ENCODE measurements at regions not wholly inside any gene's neighbourhood (a gene's known extent, or its start where the extent isn't known, plus 50 kb on each side); places are given as distances from the start of the nearest gene placed in this dataset.
A peak's percentile ranks its signal among the peaks of the same experiment; 100 is the strongest.

- ATAC-seq (ENCODE audit: poor library complexity), result no peak
- DNase-seq, result no peak
- intact Hi-C loops (cut with DNase I), result loop anchor here (10.0 kb wide), 1 partner anchor 90 kb away; no protein-coding TSS in a partner anchor
Observed at GRCh38 chr10:10915215-10915614, 102.5 kb upstream of the CELF2 start.

DNA sequence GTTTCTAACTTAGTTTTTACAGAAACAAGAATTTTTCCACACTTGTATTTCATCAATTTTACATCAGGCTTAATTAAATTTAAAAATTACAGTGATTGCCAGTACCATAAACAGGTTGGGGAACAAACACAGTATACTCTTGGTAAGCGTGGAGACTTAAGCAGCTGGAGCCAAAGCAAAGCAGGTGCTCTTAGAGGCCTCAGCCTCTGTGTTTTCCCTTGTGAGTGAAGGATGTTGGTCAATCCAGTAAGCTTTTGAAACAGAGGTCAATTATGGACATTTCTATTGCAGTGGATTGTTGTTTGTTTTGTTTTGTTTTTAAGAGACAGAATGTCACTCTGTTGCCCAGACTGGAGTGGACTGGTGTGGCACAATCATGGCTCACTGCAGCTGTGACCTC is 100.6 kb upstream of the CELF2 start:
- intact Hi-C loops (cut with DNase I), result loop anchor here (10.0 kb wide), 1 partner anchor 92 kb away; no protein-coding TSS in a partner anchor
- ATAC-seq (ENCODE audit: poor library complexity) (no peak), DNase-seq (no peak)

- ATAC-seq (ENCODE audit: poor library complexity) (no peak), DNase-seq (no peak)
- intact Hi-C loops (cut with DNase I), result loop anchor here (10.0 kb wide), 1 partner anchor 95 kb away; no protein-coding TSS in a partner anchor
Observed at GRCh38 chr10:10919976-10920375, 97.7 kb upstream of the CELF2 start.

DNA sequence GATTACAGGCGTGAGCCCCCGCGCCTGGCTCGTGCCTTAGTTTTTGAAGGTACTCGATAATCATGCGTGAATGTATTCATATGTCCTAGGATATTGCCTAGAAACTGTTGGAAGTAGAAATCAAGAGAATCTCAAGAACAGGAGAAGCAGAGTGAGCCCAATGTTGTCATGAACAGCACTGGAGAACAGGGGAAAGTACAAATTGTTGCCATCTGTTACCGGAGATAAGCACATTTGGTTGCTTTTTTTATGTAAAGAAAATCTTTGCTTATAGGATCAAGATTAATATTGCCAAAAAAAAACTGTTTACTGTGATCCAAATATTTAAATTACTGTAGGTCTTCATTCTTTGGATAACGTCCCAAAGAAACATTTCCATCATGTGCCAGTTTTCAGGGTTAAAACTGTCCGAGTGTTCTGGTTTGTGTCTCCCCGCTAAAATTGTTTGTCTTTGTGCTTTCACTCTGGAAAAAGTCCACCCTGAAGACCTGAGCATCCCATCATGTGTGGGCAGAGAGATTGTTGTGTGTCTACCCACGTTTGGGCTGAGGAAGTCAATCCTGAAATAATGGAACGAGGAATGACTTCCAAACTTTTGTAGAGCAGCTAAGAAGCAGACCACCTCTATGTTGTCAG is 95.7 kb upstream of the CELF2 start:
- no peak for DNase-seq
- ATAC-seq (ENCODE audit: poor library complexity), result no peak
- intact Hi-C loops (cut with DNase I), result no loop called here

DNA sequence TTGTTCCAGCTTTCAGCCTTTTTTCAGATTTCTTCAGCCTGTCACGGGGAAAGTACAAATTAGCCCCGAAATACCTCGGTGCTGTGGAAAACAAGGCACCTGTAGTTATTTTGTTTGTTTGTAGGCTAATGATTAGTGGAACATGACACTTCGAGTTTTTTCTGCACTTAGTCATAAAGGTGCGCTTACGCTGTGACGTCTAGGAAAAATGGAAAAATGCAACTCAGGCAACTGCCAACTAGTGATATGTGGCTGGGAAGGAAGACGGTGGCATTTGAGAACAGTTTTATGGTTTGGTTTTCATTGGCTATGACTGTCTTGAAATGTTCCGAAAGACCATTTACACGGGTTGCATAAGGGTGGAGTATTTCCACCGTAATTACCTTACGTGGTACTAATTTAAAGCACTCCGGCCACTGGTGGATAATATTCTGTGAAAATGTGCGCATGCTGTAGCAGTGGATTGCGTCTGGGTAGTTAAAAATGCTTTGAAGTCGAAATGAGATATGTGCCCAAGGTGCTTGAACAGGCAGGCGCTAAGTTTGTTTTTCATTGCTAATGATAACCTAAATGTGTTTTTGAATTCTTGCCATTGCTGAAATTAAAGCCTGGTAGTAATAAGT is 94.5 kb upstream of the CELF2 start:
- ATAC-seq (ENCODE audit: poor library complexity) (peak; percentile 65), DNase-seq (no peak)
- intact Hi-C loops (cut with DNase I), result no loop called here

GRCh38 chr10:10925667-10926066 is 92.0 kb upstream of the CELF2 start:
- ATAC-seq (ENCODE audit: poor library complexity) (no peak), DNase-seq (no peak)
- intact Hi-C loops (cut with DNase I), result no loop called here

- no peak for DNase-seq
Observed at GRCh38 chr10:10927608-10928007, 90.1 kb upstream of the CELF2 start.

DNA sequence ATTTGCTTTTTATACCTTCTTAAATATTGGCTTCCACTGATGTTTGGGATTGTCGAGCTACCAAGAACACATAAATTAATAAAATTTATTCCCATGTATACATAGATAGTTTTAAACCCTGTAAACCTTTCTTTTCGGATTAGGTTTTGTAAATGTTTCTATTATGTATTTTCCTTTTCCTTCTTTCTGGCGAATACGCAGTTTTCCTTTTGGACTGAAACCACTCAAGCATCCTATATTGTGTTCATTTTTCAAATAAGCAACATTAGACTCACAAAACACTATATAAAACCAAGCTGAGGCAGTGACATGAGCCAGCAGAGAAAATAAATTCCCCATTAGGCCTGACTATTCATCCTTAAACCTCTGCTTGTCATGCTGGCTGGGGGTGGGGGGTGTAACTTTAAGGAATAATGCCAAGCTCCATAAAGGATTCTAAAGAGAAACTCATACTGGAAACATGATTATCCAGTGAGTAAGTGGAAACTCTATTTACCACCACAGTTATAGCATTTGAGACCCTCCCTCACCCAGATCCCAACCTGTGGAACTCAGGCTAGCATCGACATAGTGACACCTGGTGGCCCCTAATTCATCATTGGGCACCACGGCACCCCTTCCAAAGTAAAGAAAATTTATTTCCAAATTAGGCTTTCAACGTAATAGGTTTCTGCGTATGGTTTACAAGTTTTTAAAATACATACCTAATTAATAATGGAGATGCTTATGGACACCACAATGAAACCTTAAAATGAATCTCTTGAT is 86.5 kb upstream of the CELF2 start:
- intact Hi-C loops (cut with DNase I), result no loop called here

More at GRCh38 chr10:10927608-10928007, 90.1 kb upstream of the CELF2 start:
- intact Hi-C loops (cut with DNase I), result no loop called here
- no peak for ATAC-seq (ENCODE audit: poor library complexity)

GRCh38 chr10:10935032-10935431 is 82.6 kb upstream of the CELF2 start:
- intact Hi-C loops (cut with DNase I), result no loop called here
- ATAC-seq (ENCODE audit: poor library complexity) (no peak), DNase-seq (no peak)

More for the DNA sequence above, 86.5 kb upstream of the CELF2 start:
- ATAC-seq (ENCODE audit: poor library complexity), result no peak
- DNase-seq, result no peak

DNA sequence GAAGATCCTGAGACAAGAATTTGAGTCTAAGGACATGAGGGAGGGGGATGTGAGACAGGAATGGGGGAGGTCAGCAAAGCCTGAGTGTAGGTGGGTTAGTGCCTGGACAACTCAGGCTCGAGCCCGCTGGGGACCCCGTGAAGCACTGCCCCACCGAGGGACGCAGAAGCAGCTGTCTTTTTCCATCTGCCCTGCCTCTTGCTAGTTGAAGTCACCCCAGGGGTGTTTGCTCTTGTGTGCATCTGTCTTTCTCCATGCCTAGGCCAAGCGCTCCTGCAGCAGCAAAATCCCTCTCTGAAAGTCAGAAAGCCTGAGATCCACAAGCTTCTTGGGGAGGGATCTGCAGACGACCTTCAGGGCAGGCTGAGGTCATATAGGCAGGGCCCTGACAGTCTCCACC is 79.0 kb upstream of the CELF2 start:
- no peak for DNase-seq
- intact Hi-C loops (cut with DNase I), result no loop called here
- ATAC-seq (ENCODE audit: poor library complexity), result no peak

DNA sequence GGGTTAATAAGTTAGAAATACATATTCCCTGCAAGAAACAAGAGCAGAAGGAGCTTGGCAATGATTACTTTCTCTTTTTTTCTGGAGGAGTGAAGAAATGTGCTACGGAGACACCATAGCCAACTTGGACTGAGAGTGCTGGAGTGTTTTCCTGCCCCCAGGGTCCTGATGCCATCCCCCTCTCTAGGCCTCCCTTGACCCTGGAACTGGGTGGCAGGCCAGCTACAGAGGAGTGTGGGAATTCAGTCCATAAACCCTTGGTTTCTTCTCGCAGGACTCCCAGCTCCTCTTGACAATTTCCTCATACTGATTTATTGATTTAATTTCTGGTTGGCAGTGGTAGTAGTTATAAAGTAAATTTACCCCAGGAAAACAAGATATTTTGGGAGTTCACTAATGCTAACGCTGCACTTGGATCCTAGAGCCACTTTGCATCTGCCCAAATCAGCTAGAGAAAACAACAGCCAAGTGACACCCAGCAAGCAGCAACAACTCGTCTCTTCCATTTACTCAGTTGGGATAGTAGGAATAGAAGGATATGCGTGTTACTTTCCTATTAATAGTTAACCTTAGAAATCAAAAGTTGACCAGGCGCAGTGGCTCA is 76.4 kb upstream of the CELF2 start:
- DNase-seq (no peak), ATAC-seq (ENCODE audit: poor library complexity) (no peak)
- intact Hi-C loops (cut with DNase I), result no loop called here

- no peak for DNase-seq
- intact Hi-C loops (cut with DNase I), result no loop called here
- ATAC-seq (ENCODE audit: poor library complexity), result no peak
Observed at GRCh38 chr10:10942441-10942840, 75.2 kb upstream of the CELF2 start.

GRCh38 chr10:10946081-10946480 is 71.6 kb upstream of the CELF2 start:
- no peak for ATAC-seq (ENCODE audit: poor library complexity)
- no peak for DNase-seq
- intact Hi-C loops (cut with DNase I), result no loop called here

DNA sequence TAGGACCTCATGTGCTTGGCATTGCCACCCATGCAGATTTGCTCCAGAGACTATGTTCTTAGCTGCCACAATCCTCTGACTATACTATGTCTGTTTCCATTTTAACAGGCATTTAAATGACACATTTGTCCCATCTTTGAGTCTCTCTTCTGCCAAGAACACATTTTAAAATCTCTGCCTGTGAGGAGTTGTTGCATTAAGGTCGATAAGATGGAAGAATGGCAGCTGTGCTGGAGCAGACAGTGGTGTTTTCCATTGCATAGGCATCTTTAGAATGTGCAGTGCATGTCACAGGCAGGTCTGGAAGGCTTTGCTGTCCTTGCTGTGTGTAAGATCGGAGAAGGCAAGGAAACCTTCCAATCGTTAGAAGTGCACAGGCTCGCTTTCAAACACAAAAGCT is 70.9 kb upstream of the CELF2 start:
- intact Hi-C loops (cut with DNase I), result no loop called here
- ATAC-seq (ENCODE audit: poor library complexity) (no peak), DNase-seq (no peak)

DNA sequence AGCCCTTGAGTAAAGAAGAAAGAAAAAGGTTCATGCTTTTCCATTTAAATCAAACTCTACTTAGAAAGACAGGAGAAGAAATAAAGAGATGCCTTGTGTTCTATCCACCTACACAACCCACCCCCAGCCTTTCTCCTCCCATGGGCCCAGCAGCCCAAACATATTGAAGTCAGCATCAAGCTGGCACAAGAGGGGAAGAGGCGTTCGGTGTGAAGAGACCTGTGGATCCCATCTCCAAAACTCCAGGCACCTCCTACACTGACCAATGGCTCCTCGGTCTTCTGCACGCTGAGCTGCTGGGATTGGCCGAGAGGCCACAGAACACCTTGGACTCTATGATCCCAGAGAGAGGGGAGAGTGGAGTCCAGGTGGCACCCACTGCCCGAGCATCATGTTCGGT is 66.0 kb upstream of the CELF2 start:
- ATAC-seq (ENCODE audit: poor library complexity), result no peak
- DNase-seq, result no peak
- intact Hi-C loops (cut with DNase I), result no loop called here

GRCh38 chr10:10952800-10953199 is 64.9 kb upstream of the CELF2 start:
- no peak for DNase-seq
- ATAC-seq (ENCODE audit: poor library complexity), result no peak
- intact Hi-C loops (cut with DNase I), result no loop called here

GRCh38 chr10:10956681-10957542 is 60.8 kb upstream of the CELF2 start:
- DNase-seq, result no peak
- no peak for ATAC-seq (ENCODE audit: poor library complexity)
- intact Hi-C loops (cut with DNase I), result no loop called here

DNA sequence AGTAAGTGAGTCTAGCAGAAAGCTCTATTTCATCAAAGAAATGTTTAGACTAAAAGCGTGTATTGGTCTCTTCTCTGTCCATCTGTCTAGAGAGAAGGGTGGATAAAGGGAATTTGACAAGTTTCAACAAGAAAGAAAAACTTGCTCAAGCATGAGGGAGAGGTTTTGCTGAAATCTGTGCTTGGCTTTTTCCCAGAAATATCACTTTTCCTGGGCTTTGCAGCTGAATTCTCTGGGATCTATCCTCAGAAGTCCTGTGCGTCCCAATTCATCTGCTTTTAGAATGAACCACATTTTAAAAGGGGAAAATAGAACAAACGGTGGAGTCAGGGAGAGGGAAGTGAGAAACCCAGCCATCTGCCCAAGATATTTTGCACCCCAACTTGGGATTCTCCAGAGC is 59.6 kb upstream of the CELF2 start:
- ATAC-seq (ENCODE audit: poor library complexity), result no peak
- intact Hi-C loops (cut with DNase I), result no loop called here

GRCh38 chr10:10959666-10960065 is 58.0 kb upstream of the CELF2 start:
- DNase-seq, result no peak
- intact Hi-C loops (cut with DNase I), result no loop called here
- no peak for ATAC-seq (ENCODE audit: poor library complexity)

More for the DNA sequence above, 59.6 kb upstream of the CELF2 start:
- no peak for DNase-seq
